NB4 (cell line): ENCODE measurements at regions not wholly inside any gene's neighbourhood (a gene's known extent, or its start where the extent isn't known, plus 50 kb on each side); places are given as distances from the start of the nearest gene placed in this dataset.

Experiments used
- POLR2A ChIP-seq: IDR thresholded peaks from 2 replicates; pipeline ENCODE4 v1.6.1; 2011; ENCODE audit warnings: mild to moderate bottlenecking; ENCODE audit not compliant: insufficient read length; ENCODE audit errors: extremely low read depth
- TF ChIP-seq, protein P1 (sequence below): IDR thresholded peaks from one replicate; pipeline ENCODE4 v1.5.1; 2012; ENCODE audit warnings: low read depth, low read length

DNA sequence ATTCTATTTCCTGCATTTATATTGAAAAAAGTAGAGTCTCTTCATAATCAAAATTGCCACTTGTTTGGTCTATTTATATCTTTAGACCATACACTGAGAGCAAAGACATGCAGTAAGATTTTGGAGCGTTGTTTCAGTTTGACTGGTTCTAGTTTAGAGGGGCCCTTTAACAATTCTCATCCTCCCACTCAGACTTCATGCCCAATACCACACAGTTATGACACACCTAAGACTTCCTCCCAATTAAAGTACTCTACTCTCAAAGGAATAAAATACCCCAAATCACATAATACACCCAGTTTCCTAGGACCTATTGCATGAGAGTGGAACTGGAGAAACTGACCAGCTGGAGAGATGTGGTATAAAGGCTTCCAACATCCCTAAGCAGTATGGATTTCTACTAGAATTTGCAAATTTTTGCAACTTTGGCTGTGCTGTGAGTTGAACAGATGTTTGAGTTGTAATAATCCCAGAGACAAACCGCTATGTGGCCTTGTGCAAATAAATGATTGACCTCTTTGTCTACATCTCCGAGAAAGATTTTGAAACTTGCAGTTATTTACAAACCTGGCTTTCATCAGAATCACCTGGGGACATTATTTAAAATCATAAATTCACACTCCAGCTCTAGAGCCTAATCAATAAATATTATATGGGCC, 170.0 kb upstream of the ROBO2 start:
- TF ChIP-seq, protein P1, sequence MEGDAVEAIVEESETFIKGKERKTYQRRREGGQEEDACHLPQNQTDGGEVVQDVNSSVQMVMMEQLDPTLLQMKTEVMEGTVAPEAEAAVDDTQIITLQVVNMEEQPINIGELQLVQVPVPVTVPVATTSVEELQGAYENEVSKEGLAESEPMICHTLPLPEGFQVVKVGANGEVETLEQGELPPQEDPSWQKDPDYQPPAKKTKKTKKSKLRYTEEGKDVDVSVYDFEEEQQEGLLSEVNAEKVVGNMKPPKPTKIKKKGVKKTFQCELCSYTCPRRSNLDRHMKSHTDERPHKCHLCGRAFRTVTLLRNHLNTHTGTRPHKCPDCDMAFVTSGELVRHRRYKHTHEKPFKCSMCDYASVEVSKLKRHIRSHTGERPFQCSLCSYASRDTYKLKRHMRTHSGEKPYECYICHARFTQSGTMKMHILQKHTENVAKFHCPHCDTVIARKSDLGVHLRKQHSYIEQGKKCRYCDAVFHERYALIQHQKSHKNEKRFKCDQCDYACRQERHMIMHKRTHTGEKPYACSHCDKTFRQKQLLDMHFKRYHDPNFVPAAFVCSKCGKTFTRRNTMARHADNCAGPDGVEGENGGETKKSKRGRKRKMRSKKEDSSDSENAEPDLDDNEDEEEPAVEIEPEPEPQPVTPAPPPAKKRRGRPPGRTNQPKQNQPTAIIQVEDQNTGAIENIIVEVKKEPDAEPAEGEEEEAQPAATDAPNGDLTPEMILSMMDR: no peak
- no peak for TF ChIP-seq POLR2A
